Panc1 (cell line): ENCODE measurements at regions not wholly inside any gene's neighbourhood (a gene's known extent, or its start where the extent isn't known, plus 50 kb on each side); places are given as distances from the start of the nearest gene placed in this dataset.

ENCODE experiments used
- ATAC-seq: fragments of 200-7000 bp; cut with Tn5 transposase; 2 replicates; pipeline ENCODE4 v1.9.1; 2020; ENCODE audit warnings: mild to moderate bottlenecking, moderate library complexity
- BruUV-seq: library from RNA; stranded (reverse); fragments of 400-500 nt; replicated peaks from 2 replicates; lab custom pipeline; 2021; lab: Mats Ljungman, UMichigan
- CTCF ChIA-PET: fragments of 300-600 bp; sonication (Branson Sonifier 250); formaldehyde crosslinking; loops from one replicate; lab custom pipeline; 2022; ENCODE audit warnings: antibody characterized with exemption; lab: Charles Lee
- POLR2A ChIA-PET: fragments of 300-600 bp; sonication (Branson Sonifier 250); formaldehyde crosslinking; loops from one replicate; lab custom pipeline; 2022; ENCODE audit warnings: antibody characterized with exemption; lab: Charles Lee
- DNase-seq: peaks from one replicate; pipeline ENCODE4 v3.0.0-alpha.2; 2010; ENCODE audit warnings: low read depth, low spot score
- H3K27ac ChIP-seq: 2 replicates; pipeline ENCODE4 v1.5.1; 2011; ENCODE audit warnings: mild to moderate bottlenecking, low read length, inconsistent platforms
- H3K27me3 ChIP-seq: fragments of 200-500 bp; sonication (Bioruptor generic); 2 replicates; pipeline ENCODE4 v1.6.0; 2014; ENCODE audit warnings: low read length, inconsistent platforms; ENCODE audit not compliant: control insufficient read depth, insufficient read depth
- H3K36me3 ChIP-seq: fragments of 200-500 bp; sonication (Bioruptor generic); 2 replicates; pipeline ENCODE4 v1.5.1; 2014; ENCODE audit warnings: inconsistent platforms, mild to moderate bottlenecking, low read length, moderate library complexity; ENCODE audit not compliant: control insufficient read depth, insufficient read depth
- H3K4me1 ChIP-seq: 2 replicates; pipeline ENCODE4 v1.5.1; 2011; ENCODE audit warnings: inconsistent platforms, mild to moderate bottlenecking, low read length, moderate library complexity; ENCODE audit not compliant: control insufficient read depth, insufficient read depth
- H3K4me3 ChIP-seq, 2 experiments: 2 replicates each; pipeline ENCODE4 v1.5.1; 2011 to 2012; ENCODE audit warnings: low read depth in 2 of 2, low read length in 2 of 2, mild to moderate bottlenecking in 2 of 2, inconsistent platforms in 1 of 2, moderate library complexity in 1 of 2
- H3K9me3 ChIP-seq: fragments of 200-500 bp; sonication (Bioruptor generic); 2 replicates; pipeline ENCODE4 v1.5.1; 2014; ENCODE audit warnings: low read depth, mild to moderate bottlenecking, inconsistent platforms, low read length, moderate library complexity; ENCODE audit not compliant: control insufficient read depth, insufficient read depth
- POLR2AphosphoS5 ChIP-seq: IDR thresholded peaks from 2 replicates; pipeline ENCODE4 v1.6.1; 2012; ENCODE audit warnings: mild to moderate bottlenecking, low read depth, low read length, moderate library complexity
- SIN3A ChIP-seq: IDR thresholded peaks from 2 replicates; pipeline ENCODE4 v1.6.1; 2012; ENCODE audit warnings: low read depth, mild to moderate bottlenecking, low read length, moderate library complexity, borderline replicate concordance; ENCODE audit not compliant: insufficient read depth
- TCF7L2 ChIP-seq: IDR thresholded peaks from 2 replicates; pipeline ENCODE4 v1.6.1; 2011; ENCODE audit warnings: mild to moderate bottlenecking, low read depth, low read length, inconsistent platforms
- in situ Hi-C: cut with HindIII; loops from 2 replicates; pipeline ENCODE4 v1.10.0; 2016; ENCODE audit warnings: low sequenced_read_pairs, low pct_unique_long_range_greater_than_20kb
- intact Hi-C: fragments of 100-400 bp; cut with micrococcal nuclease; formaldehyde crosslinking; loops from one replicate; pipeline ENCODE4 v1.10.0; 2022; ENCODE audit not compliant: unreplicated experiment
- TF ChIP-seq, protein P1 (sequence below), 2 experiments: IDR thresholded peaks; 2 replicates each; pipeline ENCODE4 v1.6.1; 2011 to 2012; ENCODE audit warnings: low read depth in 2 of 2, control low read depth in 1 of 2, low read length in 1 of 2, mild to moderate bottlenecking in 1 of 2, moderate library complexity in 1 of 2; ENCODE audit not compliant: insufficient read depth in 1 of 2
- TF ChIP-seq, protein P2 (sequence below): fragments of 450-650 bp; IDR thresholded peaks from 2 replicates; pipeline ENCODE4 v1.5.1; 2017; ENCODE audit warnings: mild to moderate bottlenecking

DNA sequence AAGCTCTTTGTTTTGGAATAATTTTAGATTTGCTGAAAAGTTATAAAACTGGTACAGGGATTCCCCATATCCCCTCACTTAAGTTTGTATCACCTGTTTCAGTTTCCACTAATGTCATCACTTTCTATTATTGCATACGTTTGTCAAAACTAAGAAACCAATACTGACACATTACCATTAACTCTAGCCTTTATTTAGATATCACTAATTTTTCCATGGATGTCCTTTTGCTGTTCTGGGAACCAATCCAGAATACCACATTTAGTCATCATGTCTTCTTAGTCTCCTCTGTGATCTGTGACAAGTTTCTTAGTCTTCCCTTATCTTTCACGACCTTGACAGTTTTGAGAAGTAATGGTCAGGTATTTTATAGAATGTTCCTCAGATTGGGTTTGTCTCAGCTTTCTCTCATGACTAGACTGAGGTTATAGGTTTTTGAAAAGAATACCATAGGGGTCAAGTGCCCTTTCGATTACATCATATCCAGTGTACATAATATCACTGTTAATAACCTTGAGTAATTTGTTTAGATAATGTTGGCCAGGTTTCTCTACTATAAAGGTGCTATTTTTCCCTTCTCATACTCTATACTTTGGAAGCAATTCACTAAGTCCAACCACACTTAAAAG is 51.9 kb upstream of the NMUR2 start:
- DNase-seq (no peak), ATAC-seq (no peak)
- Histone ChIP-seq H3K36me3 (no peaks in the 10 kb centered on the region), H3K27ac (no peak overlapping the region), H3K4me1 (no peaks in the 10 kb centered on the region), H3K9me3 (no peaks in the 10 kb centered on the region), H3K27me3 (no peaks in the 10 kb centered on the region), H3K4me3 (no peak overlapping the region)
- intact Hi-C loops (no loop called here), in situ Hi-C loops (no loop called here)
- BruUV-seq: no TSS peak
- ChIA-PET POLR2A (no interaction called here), CTCF (no interaction called here)
- TF ChIP-seq, protein P1, sequence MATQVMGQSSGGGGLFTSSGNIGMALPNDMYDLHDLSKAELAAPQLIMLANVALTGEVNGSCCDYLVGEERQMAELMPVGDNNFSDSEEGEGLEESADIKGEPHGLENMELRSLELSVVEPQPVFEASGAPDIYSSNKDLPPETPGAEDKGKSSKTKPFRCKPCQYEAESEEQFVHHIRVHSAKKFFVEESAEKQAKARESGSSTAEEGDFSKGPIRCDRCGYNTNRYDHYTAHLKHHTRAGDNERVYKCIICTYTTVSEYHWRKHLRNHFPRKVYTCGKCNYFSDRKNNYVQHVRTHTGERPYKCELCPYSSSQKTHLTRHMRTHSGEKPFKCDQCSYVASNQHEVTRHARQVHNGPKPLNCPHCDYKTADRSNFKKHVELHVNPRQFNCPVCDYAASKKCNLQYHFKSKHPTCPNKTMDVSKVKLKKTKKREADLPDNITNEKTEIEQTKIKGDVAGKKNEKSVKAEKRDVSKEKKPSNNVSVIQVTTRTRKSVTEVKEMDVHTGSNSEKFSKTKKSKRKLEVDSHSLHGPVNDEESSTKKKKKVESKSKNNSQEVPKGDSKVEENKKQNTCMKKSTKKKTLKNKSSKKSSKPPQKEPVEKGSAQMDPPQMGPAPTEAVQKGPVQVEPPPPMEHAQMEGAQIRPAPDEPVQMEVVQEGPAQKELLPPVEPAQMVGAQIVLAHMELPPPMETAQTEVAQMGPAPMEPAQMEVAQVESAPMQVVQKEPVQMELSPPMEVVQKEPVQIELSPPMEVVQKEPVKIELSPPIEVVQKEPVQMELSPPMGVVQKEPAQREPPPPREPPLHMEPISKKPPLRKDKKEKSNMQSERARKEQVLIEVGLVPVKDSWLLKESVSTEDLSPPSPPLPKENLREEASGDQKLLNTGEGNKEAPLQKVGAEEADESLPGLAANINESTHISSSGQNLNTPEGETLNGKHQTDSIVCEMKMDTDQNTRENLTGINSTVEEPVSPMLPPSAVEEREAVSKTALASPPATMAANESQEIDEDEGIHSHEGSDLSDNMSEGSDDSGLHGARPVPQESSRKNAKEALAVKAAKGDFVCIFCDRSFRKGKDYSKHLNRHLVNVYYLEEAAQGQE (IDR thresholded peaks at IDR 0.05; ENCODE audit: insufficient read depth in 1 of 2, low read depth in 2 of 2, low read length in 1 of 2): no peak
- TF ChIP-seq, protein P2, sequence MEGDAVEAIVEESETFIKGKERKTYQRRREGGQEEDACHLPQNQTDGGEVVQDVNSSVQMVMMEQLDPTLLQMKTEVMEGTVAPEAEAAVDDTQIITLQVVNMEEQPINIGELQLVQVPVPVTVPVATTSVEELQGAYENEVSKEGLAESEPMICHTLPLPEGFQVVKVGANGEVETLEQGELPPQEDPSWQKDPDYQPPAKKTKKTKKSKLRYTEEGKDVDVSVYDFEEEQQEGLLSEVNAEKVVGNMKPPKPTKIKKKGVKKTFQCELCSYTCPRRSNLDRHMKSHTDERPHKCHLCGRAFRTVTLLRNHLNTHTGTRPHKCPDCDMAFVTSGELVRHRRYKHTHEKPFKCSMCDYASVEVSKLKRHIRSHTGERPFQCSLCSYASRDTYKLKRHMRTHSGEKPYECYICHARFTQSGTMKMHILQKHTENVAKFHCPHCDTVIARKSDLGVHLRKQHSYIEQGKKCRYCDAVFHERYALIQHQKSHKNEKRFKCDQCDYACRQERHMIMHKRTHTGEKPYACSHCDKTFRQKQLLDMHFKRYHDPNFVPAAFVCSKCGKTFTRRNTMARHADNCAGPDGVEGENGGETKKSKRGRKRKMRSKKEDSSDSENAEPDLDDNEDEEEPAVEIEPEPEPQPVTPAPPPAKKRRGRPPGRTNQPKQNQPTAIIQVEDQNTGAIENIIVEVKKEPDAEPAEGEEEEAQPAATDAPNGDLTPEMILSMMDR: no peak
- TF ChIP-seq POLR2AphosphoS5 (no peak), TCF7L2 (no peak), SIN3A (no peak)

DNA sequence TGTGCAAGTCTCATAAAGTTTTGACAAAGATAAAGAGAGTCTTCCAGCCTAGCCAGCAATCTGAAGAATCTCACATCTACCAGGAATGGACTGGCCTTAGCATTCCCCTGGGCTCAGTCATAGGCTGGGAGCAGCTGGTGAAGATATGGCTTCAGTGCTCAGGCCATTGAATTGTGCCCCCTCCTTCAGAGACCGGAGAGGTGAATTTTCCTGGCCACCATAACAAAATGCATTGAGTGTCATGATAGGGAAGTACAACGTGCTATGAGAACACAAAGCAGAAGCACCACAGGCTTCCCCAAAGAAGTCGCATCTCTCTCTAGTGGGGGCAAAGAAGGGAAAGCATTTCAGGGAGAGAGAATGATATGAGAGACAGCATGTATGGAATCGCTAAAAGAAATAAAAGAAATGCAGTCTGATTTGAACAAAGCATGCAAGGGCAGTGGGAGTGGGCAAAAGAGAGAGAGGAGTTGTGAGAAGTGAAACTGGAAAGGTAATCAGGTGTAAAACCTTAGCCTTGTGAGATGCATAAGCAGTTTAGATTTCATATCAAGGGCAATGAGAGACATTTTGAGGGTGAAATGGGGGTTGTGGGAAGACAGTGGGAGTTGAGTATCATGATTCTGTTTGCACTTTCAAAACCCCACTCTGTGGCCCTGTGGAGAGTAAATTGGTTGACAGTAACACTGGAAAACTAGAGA is 57.1 kb upstream of the NMUR2 start:
- no peak for TF ChIP-seq SIN3A
- TF ChIP-seq POLR2AphosphoS5: no peak
- TF ChIP-seq, protein P1 (IDR thresholded peaks at IDR 0.05; ENCODE audit: insufficient read depth in 1 of 2, low read depth in 2 of 2, low read length in 1 of 2): no peak
- no peak for TF ChIP-seq TCF7L2
- TF ChIP-seq, protein P2: no peak
- Histone ChIP-seq H3K36me3 (no peaks in the 10 kb centered on the region), H3K4me1 (no peaks in the 10 kb centered on the region), H3K4me3 (no peak overlapping the region), H3K9me3 (no peaks in the 10 kb centered on the region), H3K27ac (no peak overlapping the region), H3K27me3 (no peaks in the 10 kb centered on the region)
- BruUV-seq: no TSS peak
- in situ Hi-C loops: no loop called here
- no peak for DNase-seq
- no peak for ATAC-seq
- ChIA-PET POLR2A (no interaction called here), CTCF (no interaction called here)
- intact Hi-C loops: no loop called here
